SH-SY5Y (cell line): ENCODE measurements at regions not wholly inside any gene's neighbourhood (a gene's known extent, or its start where the extent isn't known, plus 50 kb on each side); places are given as distances from the start of the nearest gene placed in this dataset.

Source experiments
- GATA2 ChIP-seq: IDR thresholded peaks from 2 replicates; pipeline ENCODE4 v1.6.1; 2011; ENCODE audit warnings: mild to moderate bottlenecking, low read depth, low read length
- GATA3 ChIP-seq: IDR thresholded peaks from 2 replicates; pipeline ENCODE4 v1.6.1; 2011; ENCODE audit warnings: low read depth, mild to moderate bottlenecking, low read length, moderate library complexity

DNA sequence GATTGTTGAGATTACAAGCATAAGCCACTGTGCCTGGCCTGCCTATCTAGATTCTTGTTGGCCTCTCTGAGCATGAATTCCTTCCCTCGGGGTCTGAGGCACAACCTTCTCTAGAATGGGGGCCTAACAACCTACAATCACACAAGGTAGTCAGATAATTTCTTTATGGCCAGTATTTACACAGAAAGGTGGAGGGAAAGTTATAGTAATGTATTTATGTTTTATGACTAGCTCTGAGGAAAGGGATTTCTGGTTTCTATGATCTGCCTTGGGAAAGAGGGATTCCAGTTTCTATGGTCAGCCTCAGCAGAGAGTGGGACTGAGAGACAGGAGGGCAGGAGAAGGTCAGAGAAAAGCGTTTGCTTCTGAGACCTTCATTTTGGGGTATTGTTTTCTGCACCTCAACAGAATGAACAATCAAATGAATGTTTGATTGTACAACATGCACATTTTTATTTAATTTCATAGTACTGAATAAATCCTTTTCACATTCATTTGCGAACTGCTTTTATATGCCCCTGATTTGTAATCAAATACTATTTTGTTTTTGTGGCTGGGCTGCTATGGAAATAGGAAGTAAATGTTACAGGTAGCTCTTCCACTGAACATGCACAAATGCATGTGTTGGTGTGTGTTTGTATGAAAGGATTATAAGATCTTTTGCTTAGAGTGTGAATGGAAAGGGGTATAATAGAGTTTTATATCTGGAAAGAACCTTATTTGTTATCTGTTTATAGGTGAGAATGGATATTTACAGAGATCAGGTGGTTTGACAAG, 499.7 kb upstream of the RGS6 start:
- TF ChIP-seq GATA2 (no peak), GATA3 (no peak)
